ENCODE measurements at regions not wholly inside any gene's neighbourhood (a gene's known extent, or its start where the extent isn't known, plus 50 kb on each side); places are given as distances from the start of the nearest gene placed in this dataset.

DNA sequence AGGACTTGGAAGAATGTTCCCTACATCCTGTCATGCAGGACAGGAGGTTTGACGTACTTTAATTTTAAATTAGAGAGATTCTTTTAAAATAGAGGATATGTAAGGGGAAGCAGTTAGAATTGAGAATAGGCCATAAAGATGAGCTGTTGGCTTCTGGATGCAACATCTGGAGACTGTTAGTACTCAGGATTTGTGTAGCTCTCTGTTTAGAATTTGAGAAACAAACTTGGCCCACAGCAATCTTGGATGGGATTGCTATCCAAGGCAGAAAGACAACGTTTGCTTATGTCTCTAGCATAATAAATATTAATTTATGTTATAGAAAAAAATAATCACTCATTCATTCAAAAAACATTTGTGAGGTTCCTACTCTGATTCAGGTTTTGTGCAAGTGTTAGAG lies 398.4 kb upstream of the NOVA1 start:
- TF ChIP-seq POLR2A (IDR thresholded peaks at IDR 0.05; ENCODE audit: low read depth, low read length) (no peak), RAD21 (IDR thresholded peaks at IDR 0.05; ENCODE audit: low read length) (no peak), CEBPB (IDR thresholded peaks at IDR 0.05; ENCODE audit: low read depth, low read length) (no peak), MAZ (IDR thresholded peaks at IDR 0.05; ENCODE audit: borderline replicate concordance, low read depth, low read length) (no peak), SMC3 (IDR thresholded peaks at IDR 0.05; ENCODE audit: low read depth, low read length) (no peak), CHD1 (IDR thresholded peaks at IDR 0.05; ENCODE audit: low read depth, low read length) (no peak), RCOR1 (IDR thresholded peaks at IDR 0.05; ENCODE audit: insufficient replicate concordance, low read length) (no peak), RFX5 (IDR thresholded peaks at IDR 0.05; ENCODE audit: low read depth, low read length) (no peak), FOS (IDR thresholded peaks at IDR 0.05; ENCODE audit: low read depth, low read length) (no peak)
- TF ChIP-seq, protein P1, sequence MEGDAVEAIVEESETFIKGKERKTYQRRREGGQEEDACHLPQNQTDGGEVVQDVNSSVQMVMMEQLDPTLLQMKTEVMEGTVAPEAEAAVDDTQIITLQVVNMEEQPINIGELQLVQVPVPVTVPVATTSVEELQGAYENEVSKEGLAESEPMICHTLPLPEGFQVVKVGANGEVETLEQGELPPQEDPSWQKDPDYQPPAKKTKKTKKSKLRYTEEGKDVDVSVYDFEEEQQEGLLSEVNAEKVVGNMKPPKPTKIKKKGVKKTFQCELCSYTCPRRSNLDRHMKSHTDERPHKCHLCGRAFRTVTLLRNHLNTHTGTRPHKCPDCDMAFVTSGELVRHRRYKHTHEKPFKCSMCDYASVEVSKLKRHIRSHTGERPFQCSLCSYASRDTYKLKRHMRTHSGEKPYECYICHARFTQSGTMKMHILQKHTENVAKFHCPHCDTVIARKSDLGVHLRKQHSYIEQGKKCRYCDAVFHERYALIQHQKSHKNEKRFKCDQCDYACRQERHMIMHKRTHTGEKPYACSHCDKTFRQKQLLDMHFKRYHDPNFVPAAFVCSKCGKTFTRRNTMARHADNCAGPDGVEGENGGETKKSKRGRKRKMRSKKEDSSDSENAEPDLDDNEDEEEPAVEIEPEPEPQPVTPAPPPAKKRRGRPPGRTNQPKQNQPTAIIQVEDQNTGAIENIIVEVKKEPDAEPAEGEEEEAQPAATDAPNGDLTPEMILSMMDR (conservative IDR thresholded peaks at IDR 0.05; ENCODE audit: low read depth, low read length): no peak

Data from IMR-90 (cell line).